Endometrial microvascular endothelial cells (primary cell): ENCODE measurements at regions not wholly inside any gene's neighbourhood (a gene's known extent, or its start where the extent isn't known, plus 50 kb on each side); places are given as distances from the start of the nearest gene placed in this dataset.
"Not testable (repeated sequence)": the region's sequence is repeated elsewhere in the genome, so short reads cannot be mapped to it uniquely, and the experiment has no call there.

Experiments
- in situ Hi-C: cut with HindIII; loops from 2 replicates; pipeline ENCODE4 v1.10.0; 2017; ENCODE audit warnings: low sequenced_read_pairs, low pct_unique_long_range_greater_than_20kb; ENCODE audit errors: inconsistent ontology term

GRCh38 chr2:220811115-220811514 lies 761.0 kb downstream of the EPHA4 start:
- in situ Hi-C loops = no loop called here

- in situ Hi-C loops = no loop called here
These were observed 760.0 kb downstream of the EPHA4 start for GRCh38 chr2:220811952-220812570.

- in situ Hi-C loops = no loop called here
These were observed 757.7 kb downstream of the EPHA4 start for GRCh38 chr2:220814441-220814840.

GRCh38 chr2:220815698-220816097 lies 756.4 kb downstream of the EPHA4 start:
- in situ Hi-C loops = no loop called here

GRCh38 chr2:220821683-220822082 lies 750.4 kb downstream of the EPHA4 start:
- in situ Hi-C loops = no loop called here

GRCh38 chr2:220823590-220823989 lies 748.5 kb downstream of the EPHA4 start:
- in situ Hi-C loops = not testable (repeated sequence)

- in situ Hi-C loops = no loop called here
These were observed 738.7 kb downstream of the EPHA4 start for GRCh38 chr2:220833446-220833845.

GRCh38 chr2:220835583-220835982 lies 736.5 kb downstream of the EPHA4 start:
- in situ Hi-C loops = no loop called here

- in situ Hi-C loops = no loop called here
These were observed 734.9 kb downstream of the EPHA4 start for GRCh38 chr2:220837226-220837625.

GRCh38 chr2:220842901-220843665 lies 729.0 kb downstream of the EPHA4 start:
- in situ Hi-C loops = no loop called here

GRCh38 chr2:220845766-220846273 lies 726.3 kb downstream of the EPHA4 start:
- in situ Hi-C loops = no loop called here

GRCh38 chr2:220847006-220847405 lies 725.1 kb downstream of the EPHA4 start:
- in situ Hi-C loops = no loop called here

GRCh38 chr2:220847589-220847988 lies 724.5 kb downstream of the EPHA4 start:
- in situ Hi-C loops = no loop called here

- in situ Hi-C loops = no loop called here
These were observed 722.7 kb downstream of the EPHA4 start for GRCh38 chr2:220849433-220849832.

- in situ Hi-C loops = no loop called here
These were observed 722.0 kb downstream of the EPHA4 start for GRCh38 chr2:220850116-220850515.

- in situ Hi-C loops = no loop called here
These were observed 716.8 kb downstream of the EPHA4 start for GRCh38 chr2:220855296-220855695.

- in situ Hi-C loops = no loop called here
These were observed 715.6 kb downstream of the EPHA4 start for GRCh38 chr2:220856486-220856885.

GRCh38 chr2:220857368-220857767 lies 714.7 kb downstream of the EPHA4 start:
- in situ Hi-C loops = no loop called here

- in situ Hi-C loops = no loop called here
These were observed 714.0 kb downstream of the EPHA4 start for GRCh38 chr2:220858101-220858500.

GRCh38 chr2:220871909-220872308 lies 700.2 kb downstream of the EPHA4 start:
- in situ Hi-C loops = no loop called here
